ENCODE measurements at regions not wholly inside any gene's neighbourhood (a gene's known extent, or its start where the extent isn't known, plus 50 kb on each side); places are given as distances from the start of the nearest gene placed in this dataset.

DNA sequence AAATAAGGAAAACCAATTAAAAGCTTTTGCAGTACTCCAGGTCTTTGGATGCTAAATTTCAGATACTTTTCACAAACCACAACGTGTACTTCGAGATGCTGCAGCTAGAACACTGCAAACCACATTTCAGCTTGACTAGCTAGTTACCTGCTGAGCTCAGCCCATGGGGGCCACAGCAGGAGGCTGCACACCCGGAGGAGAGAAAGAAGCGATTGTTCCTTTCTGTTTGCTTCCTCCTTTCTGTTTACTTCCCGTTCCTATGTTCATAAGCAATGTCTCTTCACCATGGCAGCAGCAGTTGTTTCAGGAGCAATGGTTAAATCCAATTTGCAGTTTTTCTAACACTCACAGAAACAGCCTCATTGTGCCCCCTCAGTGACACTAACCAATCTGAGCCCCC lies 225.6 kb upstream of the FGGY start:
- peak; percentile 68 for DNase-seq

DNA sequence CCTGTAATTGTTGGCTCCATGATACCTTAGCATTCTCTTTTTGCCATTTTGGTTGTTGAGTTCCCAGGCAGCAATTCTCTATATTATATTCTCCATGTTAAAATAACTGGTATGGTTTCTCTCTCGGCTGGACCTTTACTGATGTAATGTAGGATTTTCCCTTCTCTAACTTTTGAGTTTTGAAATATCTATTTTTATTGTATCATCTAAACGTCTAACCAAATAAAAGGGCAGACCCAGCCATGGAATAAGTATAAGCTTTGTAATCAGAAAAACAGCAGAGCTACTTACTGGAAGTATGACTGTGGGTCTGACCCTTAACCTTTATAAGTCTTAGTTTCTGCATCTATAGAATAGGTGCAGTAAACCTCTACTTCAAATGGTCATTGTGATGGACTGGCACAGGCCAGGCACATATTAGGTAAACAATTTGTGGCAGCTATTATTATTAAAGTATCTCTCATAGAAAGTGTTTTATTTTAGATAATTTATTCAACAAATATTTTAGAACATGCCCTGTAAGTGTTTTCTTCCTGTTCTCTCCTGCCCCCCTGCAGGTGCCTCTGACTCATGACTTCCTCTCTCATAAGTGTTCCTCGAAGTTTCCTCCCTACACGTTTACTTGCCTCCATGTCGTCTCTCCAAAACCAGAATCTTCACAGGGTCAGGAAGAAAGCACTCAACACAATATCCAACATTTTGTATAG lies 224.9 kb upstream of the FGGY start:
- DNase-seq, result peak; percentile 68

DNA sequence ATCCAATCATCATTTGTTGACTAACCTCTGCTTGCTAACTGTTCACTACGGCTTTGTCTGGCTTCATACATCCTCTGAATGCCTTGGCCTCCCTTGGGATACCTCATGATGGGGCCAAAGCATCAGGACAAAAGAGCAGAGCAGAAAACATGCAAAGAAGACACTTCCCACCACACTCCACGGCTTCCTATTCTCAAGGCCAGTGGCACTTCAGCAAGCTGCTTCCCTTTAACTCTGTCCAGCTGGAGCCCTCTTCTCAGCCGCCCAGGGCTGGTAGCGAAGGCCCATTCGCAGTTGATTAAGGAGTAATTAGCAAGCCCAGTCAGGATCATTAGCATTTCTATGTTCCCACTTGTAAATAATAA lies 224.3 kb upstream of the FGGY start:
- peak; percentile 21 for DNase-seq

GRCh38 chr1:59074598-59074997 lies 222.3 kb upstream of the FGGY start:
- DNase-seq, result no peak

- DNase-seq, result no peak
These were observed 221.9 kb upstream of the FGGY start for GRCh38 chr1:59075021-59075420.

DNA sequence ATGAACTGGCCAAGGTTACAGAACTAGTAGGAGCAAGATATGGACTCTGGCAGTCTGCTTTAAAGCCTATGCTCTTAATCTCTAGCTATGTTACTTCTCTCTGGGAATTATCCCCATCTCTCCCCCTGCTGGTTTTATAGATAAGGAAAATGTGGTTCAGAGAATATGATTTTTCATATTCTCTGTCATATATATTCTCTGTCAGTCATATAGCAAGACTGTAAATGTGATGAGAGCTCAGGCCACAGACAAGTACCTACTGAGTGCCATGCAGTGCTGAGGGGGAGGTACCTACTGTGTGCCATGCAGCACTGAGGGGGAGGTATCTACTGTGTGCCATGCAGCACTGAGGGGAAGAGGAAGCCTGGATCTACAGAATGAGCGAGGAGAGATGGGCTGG lies 220.3 kb upstream of the FGGY start:
- DNase-seq, result no peak

GRCh38 chr1:59077466-59078069 lies 219.3 kb upstream of the FGGY start:
- DNase-seq, result peak; percentile 53

GRCh38 chr1:59078070-59078800 lies 218.7 kb upstream of the FGGY start:
- peak; percentile 75 for DNase-seq

GRCh38 chr1:59078866-59079265 lies 218.0 kb upstream of the FGGY start:
- no peak for DNase-seq

DNA sequence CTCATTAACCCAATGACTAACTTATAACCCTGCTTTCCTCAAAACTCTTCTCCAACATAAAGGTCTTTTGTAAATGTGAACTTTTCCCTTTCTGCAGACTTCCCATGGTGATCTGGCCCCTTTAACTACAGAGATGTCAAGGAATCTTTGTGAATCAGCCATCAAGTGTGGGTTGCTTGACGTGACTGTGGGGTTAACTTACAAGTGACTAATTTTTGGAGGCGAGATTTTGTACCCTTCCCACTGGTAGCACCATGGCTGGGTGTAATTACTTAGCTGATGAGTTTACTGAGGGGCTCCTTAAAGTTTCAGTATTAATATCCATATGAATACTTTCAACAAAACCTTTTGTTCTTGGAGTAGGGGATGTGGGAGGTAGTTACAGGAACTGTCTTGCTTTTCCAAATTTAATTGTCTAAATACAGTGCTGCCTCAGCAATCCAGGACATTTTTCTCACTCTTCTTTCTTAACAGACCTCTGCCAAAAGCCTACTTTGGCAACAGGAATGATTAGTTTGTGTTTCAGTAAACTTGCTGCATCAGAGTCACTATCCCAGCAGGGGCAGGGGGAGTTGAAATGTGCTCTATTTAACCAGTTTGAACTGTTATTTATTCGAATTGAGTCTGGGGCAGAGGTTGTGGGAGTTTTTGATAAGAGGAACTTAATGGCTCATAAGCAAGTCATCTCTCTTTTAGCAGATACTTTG lies 217.3 kb upstream of the FGGY start:
- DNase-seq, result peak; percentile 57

GRCh38 chr1:59081181-59081580 lies 215.7 kb upstream of the FGGY start:
- no peak for DNase-seq

- DNase-seq, result no peak
These were observed 215.1 kb upstream of the FGGY start for GRCh38 chr1:59081795-59082194.

DNA sequence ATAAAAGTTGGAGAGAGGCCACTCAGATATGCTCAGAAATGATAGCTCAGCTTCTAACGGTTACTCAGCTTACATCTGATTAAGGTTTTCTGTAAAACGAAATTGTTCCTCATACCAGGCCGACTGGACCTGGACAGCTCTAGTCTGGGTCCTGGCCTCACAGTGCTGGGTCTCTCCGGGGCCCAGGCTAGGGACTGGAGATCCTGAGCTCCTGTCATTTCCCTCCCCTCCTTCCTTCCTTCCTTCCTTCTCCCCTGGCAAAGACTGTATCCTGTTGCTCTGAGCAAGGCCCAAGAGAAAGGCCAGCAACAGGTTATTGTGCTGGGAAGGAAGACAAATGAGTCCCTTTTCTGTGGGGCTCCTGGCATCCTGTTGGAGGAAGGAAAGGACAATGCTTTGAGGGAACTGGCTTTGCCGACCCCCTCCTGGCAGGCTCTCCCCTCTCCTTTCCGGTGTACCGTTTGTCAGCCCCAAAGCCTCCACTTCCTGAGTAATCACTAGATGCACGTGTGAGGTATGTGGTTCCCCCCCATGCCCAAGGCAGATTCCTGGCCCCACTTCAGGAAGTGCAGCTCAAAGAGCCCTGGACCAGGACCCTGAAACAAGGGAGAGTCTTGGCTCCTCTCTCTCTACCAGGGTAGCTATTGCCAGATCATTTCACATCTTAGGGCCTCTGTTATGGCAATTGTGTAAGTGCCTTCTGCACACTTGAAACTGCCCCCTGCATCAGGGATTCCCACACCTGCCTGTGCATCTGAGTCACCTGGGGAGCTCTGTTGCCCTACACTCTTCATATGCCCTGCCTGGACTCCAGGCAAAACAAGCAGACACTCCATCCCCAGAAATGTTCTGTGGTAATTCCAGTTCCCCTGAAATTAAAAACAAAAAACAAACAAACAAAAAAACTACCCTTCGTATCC lies 212.7 kb upstream of the FGGY start:
- peak; percentile 9 for DNase-seq

DNA sequence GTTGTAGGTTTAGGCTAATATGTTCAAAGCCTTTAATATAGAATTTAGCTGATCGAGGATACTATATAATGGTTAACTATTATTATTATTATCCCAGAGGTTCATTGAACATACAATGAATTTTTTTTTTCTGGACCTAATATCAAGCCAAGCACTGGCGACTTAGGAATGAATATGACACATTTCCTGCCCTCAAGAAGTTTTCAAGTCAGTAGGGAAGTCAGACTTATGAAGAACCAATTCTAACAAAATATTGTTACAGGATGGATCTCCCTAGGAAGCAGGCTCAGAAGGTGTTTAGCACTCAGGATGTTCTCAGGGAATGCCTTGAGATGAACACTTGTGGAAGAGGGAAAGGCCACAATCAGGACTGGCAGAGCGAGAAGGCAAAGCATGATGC lies 211.8 kb upstream of the FGGY start:
- DNase-seq, result no peak

- DNase-seq, result peak; percentile 65
These were observed 207.7 kb upstream of the FGGY start for GRCh38 chr1:59089036-59089798.

- DNase-seq, result no peak
These were observed 206.9 kb upstream of the FGGY start for GRCh38 chr1:59089922-59090457.

GRCh38 chr1:59092126-59092525 lies 204.8 kb upstream of the FGGY start:
- DNase-seq, result no peak

DNA sequence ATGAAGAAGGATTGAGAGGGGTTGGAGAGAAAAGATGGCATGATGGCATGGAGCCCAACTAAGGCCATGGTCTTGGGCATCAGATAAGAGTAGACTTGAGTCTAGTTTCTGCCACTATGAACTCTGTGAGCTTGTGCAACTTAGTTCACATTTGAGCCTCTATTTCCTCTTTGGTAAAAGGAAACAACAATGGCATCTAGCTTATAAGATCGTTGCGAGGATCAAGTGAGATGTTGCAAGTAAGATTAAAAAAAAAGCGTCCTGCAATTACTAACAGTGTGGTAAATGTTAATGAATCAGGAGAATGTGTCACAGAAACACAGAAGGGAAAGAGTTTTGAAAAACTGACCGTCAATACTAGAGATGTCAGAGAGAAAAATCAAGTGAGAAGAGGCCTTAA lies 202.9 kb upstream of the FGGY start:
- peak; percentile 85 for DNase-seq

- DNase-seq, result peak; percentile 27
These were observed 200.4 kb upstream of the FGGY start for GRCh38 chr1:59096501-59096900.

GRCh38 chr1:59098655-59099054 lies 198.2 kb upstream of the FGGY start:
- no peak for DNase-seq

DNA sequence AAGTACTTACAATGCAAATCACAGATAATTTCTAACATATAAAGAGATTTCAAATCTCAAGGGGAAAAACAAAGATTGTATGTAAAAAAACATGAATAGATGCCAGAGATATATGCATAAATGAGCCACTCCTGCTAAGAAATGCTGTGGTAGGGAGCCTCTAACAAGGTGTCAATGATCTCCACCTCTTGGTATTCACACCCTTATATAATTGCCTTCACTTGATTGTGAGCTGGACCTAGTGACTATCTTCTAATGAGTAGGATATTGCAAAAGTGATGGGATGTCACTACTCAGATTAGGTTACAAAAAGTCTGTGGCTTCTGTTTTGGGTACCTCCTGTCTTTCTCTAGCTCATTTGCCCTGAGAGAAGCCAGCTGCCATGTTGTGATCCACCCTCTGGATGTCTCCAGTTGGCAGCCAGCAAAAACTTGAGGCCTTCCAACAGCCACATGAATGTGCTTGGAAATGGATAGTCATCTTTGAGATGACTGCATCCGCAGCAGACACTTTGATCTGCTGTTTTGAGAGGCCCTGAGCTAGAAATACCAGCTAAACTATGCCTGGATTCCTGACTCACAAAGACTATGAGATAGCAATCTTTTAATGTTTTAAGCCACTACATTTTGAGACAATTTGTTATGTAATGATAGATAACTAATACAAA lies 196.1 kb upstream of the FGGY start:
- DNase-seq, result no peak

All from inflammatory macrophage treated with lipopolysaccharide for 4 hours (primary cell).